ENCODE measurements at regions not wholly inside any gene's neighbourhood (a gene's known extent, or its start where the extent isn't known, plus 50 kb on each side); places are given as distances from the start of the nearest gene placed in this dataset.
"Not testable (repeated sequence)": the region's sequence is repeated elsewhere in the genome, so short reads cannot be mapped to it uniquely, and the experiment has no call there.

GRCh38 chr2:208608122-208608835 is 201.7 kb downstream of the PTH2R start:
- no peak overlapping the region for H3K4me2 ChIP-seq (ENCODE audit: low read length)
- H3K79me2 ChIP-seq (replicated peaks; ENCODE audit: insufficient read depth, low read length): no peaks in the 10 kb centered on the region
- H3F3A ChIP-seq (ENCODE audit: insufficient read depth, low read length, poor library complexity, severe bottlenecking): no peaks in the 10 kb centered on the region
- no peak overlapping the region for H3K9ac ChIP-seq (ENCODE audit: low read length)
- H3K9me2 ChIP-seq (ENCODE audit: insufficient read depth, low read length): no peaks in the 10 kb centered on the region
- no peak overlapping the region for H3K27ac ChIP-seq (ENCODE audit: low read length)
- TF ChIP-seq CTCF (IDR thresholded peaks at IDR 0.05; ENCODE audit: poor library complexity, severe bottlenecking) (no peak), SMC3 (conservative IDR thresholded peaks at IDR 0.05; ENCODE audit: poor library complexity) (no peak), TAF1 (IDR thresholded peaks at IDR 0.05; ENCODE audit: low read depth) (no peak), REST (IDR thresholded peaks at IDR 0.05; ENCODE audit: borderline replicate concordance) (no peak)
- H4K20me1 ChIP-seq (ENCODE audit: insufficient read depth): no peaks in the 10 kb centered on the region
- H3K36me3 ChIP-seq (ENCODE audit: insufficient read depth, low read length): no peaks in the 10 kb centered on the region
- no peaks in the 10 kb centered on the region for H3K27me3 ChIP-seq (ENCODE audit: insufficient read depth, low read depth, low read length)
- H3K4me3 ChIP-seq (ENCODE audit: low read length): no peak overlapping the region
- H2AFZ ChIP-seq (ENCODE audit: low read depth, low read length): no peak overlapping the region
- no peaks in the 10 kb centered on the region for H3K9me3 ChIP-seq (ENCODE audit: low read length)

- Histone ChIP-seq H3K9ac (ENCODE audit: low read length) (no peak overlapping the region), H4K20me1 (ENCODE audit: insufficient read depth) (no peaks in the 10 kb centered on the region), H3K27me3 (ENCODE audit: insufficient read depth, low read depth, low read length) (no peaks in the 10 kb centered on the region), H3K9me2 (ENCODE audit: insufficient read depth, low read length) (no peaks in the 10 kb centered on the region), H3K4me3 (ENCODE audit: low read length) (no peak overlapping the region), H2AFZ (ENCODE audit: low read depth, low read length) (no peak overlapping the region), H3K79me2 (replicated peaks; ENCODE audit: insufficient read depth, low read length) (no peaks in the 10 kb centered on the region), H3K4me2 (ENCODE audit: low read length) (no peak overlapping the region), H3K27ac (ENCODE audit: low read length) (no peak overlapping the region), H3K36me3 (ENCODE audit: insufficient read depth, low read length) (no peaks in the 10 kb centered on the region), H3K9me3 (ENCODE audit: low read length) (no peaks in the 10 kb centered on the region), H3F3A (ENCODE audit: insufficient read depth, low read length, poor library complexity, severe bottlenecking) (no peaks in the 10 kb centered on the region)
- TF ChIP-seq TAF1 (IDR thresholded peaks at IDR 0.05; ENCODE audit: low read depth) (no peak), REST (IDR thresholded peaks at IDR 0.05; ENCODE audit: borderline replicate concordance) (no peak), POLR2AphosphoS5 (IDR thresholded peaks at IDR 0.05) (no peak), RAD21 (conservative IDR thresholded peaks at IDR 0.05) (no peak), EP300 (conservative IDR thresholded peaks at IDR 0.05; ENCODE audit: poor library complexity, severe bottlenecking) (no peak), SMC3 (conservative IDR thresholded peaks at IDR 0.05; ENCODE audit: poor library complexity) (no peak), CTCF (IDR thresholded peaks at IDR 0.05; ENCODE audit: poor library complexity, severe bottlenecking) (no peak), MXI1 (conservative IDR thresholded peaks at IDR 0.05; ENCODE audit: poor library complexity, severe bottlenecking) (no peak), EZH2 (IDR thresholded peaks at IDR 0.05; ENCODE audit: borderline replicate concordance, insufficient read depth, low read length, poor library complexity, severe bottlenecking) (no peak)
Measured at GRCh38 chr2:208609166-208609804, 202.7 kb downstream of the PTH2R start.

GRCh38 chr2:208615675-208616074 is 209.1 kb downstream of the PTH2R start:
- H3K4me3 ChIP-seq (ENCODE audit: low read length); H3F3A ChIP-seq (ENCODE audit: insufficient read depth, low read length, poor library complexity, severe bottlenecking); H3K9me2 ChIP-seq (ENCODE audit: insufficient read depth, low read length); H2AFZ ChIP-seq (ENCODE audit: low read depth, low read length); H3K27ac ChIP-seq (ENCODE audit: low read length); H3K9ac ChIP-seq (ENCODE audit: low read length); H3K9me3 ChIP-seq (ENCODE audit: low read length); H3K79me2 ChIP-seq (replicated peaks; ENCODE audit: insufficient read depth, low read length); H3K27me3 ChIP-seq (ENCODE audit: insufficient read depth, low read depth, low read length); H4K20me1 ChIP-seq (ENCODE audit: insufficient read depth); H3K36me3 ChIP-seq (ENCODE audit: insufficient read depth, low read length); H3K4me2 ChIP-seq (ENCODE audit: low read length): not testable (repeated sequence)
